Tibial artery (tissue), 4 donors: ENCODE measurements at regions not wholly inside any gene's neighbourhood (a gene's known extent, or its start where the extent isn't known, plus 50 kb on each side); places are given as distances from the start of the nearest gene placed in this dataset.
A peak's percentile ranks its signal among the peaks of the same experiment; 100 is the strongest.

Source experiments
- DNase-seq, 2 donors: peaks; one replicate each; pipeline ENCODE4 v3.0.0-alpha.2; 2019
- H3K27ac ChIP-seq, 2 donors: fragments of 200-600 bp; sonication (generic) in 1 of 2; 1 replicate in 1 of 2; 2 replicates in 1 of 2; pipeline ENCODE4 v1.5.1; 2018 to 2019; ENCODE audit warnings: mild to moderate bottlenecking in 1 of 2
- H3K27me3 ChIP-seq, 2 donors: fragments of 200-600 bp; sonication (generic) in 1 of 2; one replicate each; pipeline versions ENCODE4 v1.5.1 to v1.6.0; 2016 to 2019
- H3K36me3 ChIP-seq, 3 donors: fragments of 200-600 bp; sonication (generic) in 2 of 3; one replicate each; pipeline ENCODE4 v1.5.1; 2016 to 2019; ENCODE audit warnings: mild to moderate bottlenecking in 2 of 3
- H3K4me1 ChIP-seq, 4 donors: fragments of 200-600 bp; sonication (generic) in 2 of 4; 1 replicate in 3 of 4; 2 replicates in 1 of 4; pipeline ENCODE4 v1.5.1; 2016 to 2019
- H3K4me3 ChIP-seq, 2 donors: fragments of 200-600 bp; sonication (generic) in 1 of 2; 1 replicate in 1 of 2; 2 replicates in 1 of 2; pipeline ENCODE4 v1.5.1; 2018 to 2019; ENCODE audit warnings: mild to moderate bottlenecking in 2 of 2
- H3K9me3 ChIP-seq, 3 donors: fragments of 200-600 bp; sonication (generic) in 1 of 3; one replicate each; pipeline ENCODE4 v1.5.1; 2016 to 2019
- CTCF ChIP-seq, 2 experiments: fragments of 200-600 bp in 1 of 2; fragments of 450-650 bp in 1 of 2; IDR thresholded peaks; one replicate each; pipeline ENCODE4 v1.5.1; 2017 to 2019; ENCODE audit warnings: antibody characterized with exemption in 2 of 2, mild to moderate bottlenecking in 1 of 2, moderate library complexity in 1 of 2
- intact Hi-C: fragments of 100-400 bp; cut with DNase I; formaldehyde crosslinking; loops from one replicate; pipeline ENCODE4 v1.15.0; 2023; ENCODE audit warnings: low total_unique reads

GRCh38 chr12:91373086-91373485 is 190.5 kb upstream of the DCN start:
- no peaks in the 10 kb centered on the region for H3K36me3 ChIP-seq

GRCh38 chr12:91370086-91370868 is 187.7 kb upstream of the DCN start:
- DNase-seq, result no peak
- Histone ChIP-seq H3K27me3 (no peaks in the 10 kb centered on the region), H3K4me3 (no peak overlapping the region), H3K36me3 (no peaks in the 10 kb centered on the region), H3K27ac (no peak overlapping the region), H3K4me1 (no peaks in the 10 kb centered on the region), H3K9me3 (no peaks in the 10 kb centered on the region)
- TF ChIP-seq CTCF (IDR thresholded peaks at IDR 0.05), result no peak
- intact Hi-C loops, result no loop called here

More at GRCh38 chr12:91373086-91373485, 190.5 kb upstream of the DCN start:
- no peak for DNase-seq
- intact Hi-C loops, result no loop called here
- no peaks in the 10 kb centered on the region for H3K9me3 ChIP-seq
- no peak overlapping the region for H3K4me3 ChIP-seq
- no peak overlapping the region for H3K27ac ChIP-seq
- H3K27me3 ChIP-seq, result no peaks in the 10 kb centered on the region
- no peak for TF ChIP-seq CTCF (IDR thresholded peaks at IDR 0.05)
- H3K4me1 ChIP-seq, result no peaks in the 10 kb centered on the region

GRCh38 chr12:91368613-91369012 is 186.0 kb upstream of the DCN start:
- H3K4me1 ChIP-seq, result no peaks in the 10 kb centered on the region
- no peak for TF ChIP-seq CTCF (IDR thresholded peaks at IDR 0.05)
- no peak overlapping the region for H3K27ac ChIP-seq
- no peaks in the 10 kb centered on the region for H3K27me3 ChIP-seq
- H3K36me3 ChIP-seq, result no peaks in the 10 kb centered on the region
- no peak for DNase-seq
- H3K9me3 ChIP-seq, result no peaks in the 10 kb centered on the region
- intact Hi-C loops, result loop anchor here (5.0 to 10.0 kb wide), 2 partner anchors 1204 to 1286 kb away; no protein-coding TSS in a partner anchor
- H3K4me3 ChIP-seq, result no peak overlapping the region

GRCh38 chr12:91367234-91367849 is 184.7 kb upstream of the DCN start:
- intact Hi-C loops, result loop anchor here (5.0 to 10.0 kb wide), 2 partner anchors 1205 to 1287 kb away; no protein-coding TSS in a partner anchor
- TF ChIP-seq CTCF (IDR thresholded peaks at IDR 0.05), result peak in 1 of 2 experiments; percentile 17
- no peaks in the 10 kb centered on the region for H3K9me3 ChIP-seq
- no peak for DNase-seq
- H3K4me1 ChIP-seq, result no peaks in the 10 kb centered on the region
- no peak overlapping the region for H3K27ac ChIP-seq
- no peaks in the 10 kb centered on the region for H3K27me3 ChIP-seq
- H3K36me3 ChIP-seq, result no peaks in the 10 kb centered on the region
- no peak overlapping the region for H3K4me3 ChIP-seq

- intact Hi-C loops, result loop anchor here (5.0 to 10.0 kb wide), 2 partner anchors 1208 to 1290 kb away; no protein-coding TSS in a partner anchor
- no peaks in the 10 kb centered on the region for H3K4me1 ChIP-seq
- H3K9me3 ChIP-seq, result no peaks in the 10 kb centered on the region
- no peak overlapping the region for H3K27ac ChIP-seq
- no peak for TF ChIP-seq CTCF (IDR thresholded peaks at IDR 0.05)
- H3K36me3 ChIP-seq, result no peaks in the 10 kb centered on the region
- no peak overlapping the region for H3K4me3 ChIP-seq
- no peak for DNase-seq
- H3K27me3 ChIP-seq, result no peaks in the 10 kb centered on the region
These were observed 182.0 kb upstream of the DCN start for GRCh38 chr12:91364471-91365184.
